ENCODE measurements at regions not wholly inside any gene's neighbourhood (a gene's known extent, or its start where the extent isn't known, plus 50 kb on each side); places are given as distances from the start of the nearest gene placed in this dataset.
A peak's percentile ranks its signal among the peaks of the same experiment; 100 is the strongest.

GRCh38 chr10:108180878-108181277 lies 1016.4 kb upstream of the SORCS1 start:
- peak; percentile 5 for DNase-seq (ENCODE audit: low read depth)
- no peak for TF ChIP-seq CTCF (conservative IDR thresholded peaks at IDR 0.05; ENCODE audit: low read depth, low read length)
- H3K4me3 ChIP-seq (ENCODE audit: low read depth, low read length) = no peak overlapping the region

GRCh38 chr10:108169846-108170245 lies 1005.3 kb upstream of the SORCS1 start:
- no peak overlapping the region for H3K4me3 ChIP-seq (ENCODE audit: low read depth, low read length)
- DNase-seq (ENCODE audit: low read depth) = no peak
- no peak for TF ChIP-seq CTCF (conservative IDR thresholded peaks at IDR 0.05; ENCODE audit: low read depth, low read length)

DNA sequence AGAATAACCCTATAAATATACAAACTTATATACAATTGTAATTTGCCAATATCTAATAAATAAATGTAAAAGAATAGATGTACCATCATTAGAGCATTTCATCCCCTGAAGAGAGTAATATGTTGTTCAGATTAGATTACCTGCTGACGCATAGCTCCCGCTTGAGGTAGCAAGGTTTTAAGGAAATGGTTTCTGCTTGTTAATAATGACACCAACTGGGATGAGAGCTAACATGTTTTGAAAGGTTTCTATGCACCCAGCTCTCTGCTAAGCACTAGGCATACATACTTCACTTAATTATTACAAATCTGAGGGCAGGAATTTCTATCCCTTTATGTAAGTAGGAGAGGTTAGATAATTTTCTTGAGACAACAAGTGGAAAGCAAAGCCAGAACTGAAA lies 1003.3 kb upstream of the SORCS1 start:
- TF ChIP-seq CTCF (conservative IDR thresholded peaks at IDR 0.05; ENCODE audit: low read depth, low read length) = no peak
- DNase-seq (ENCODE audit: low read depth) = no peak

GRCh38 chr10:108166401-108166800 lies 1001.9 kb upstream of the SORCS1 start:
- TF ChIP-seq CTCF (conservative IDR thresholded peaks at IDR 0.05; ENCODE audit: low read depth, low read length) = no peak

More for the DNA sequence above, 1003.3 kb upstream of the SORCS1 start:
- H3K4me3 ChIP-seq (ENCODE audit: low read depth, low read length) = no peak overlapping the region

GRCh38 chr10:108147346-108147745 lies 982.8 kb upstream of the SORCS1 start:
- DNase-seq (ENCODE audit: low read depth) = no peak
- no peak overlapping the region for H3K4me3 ChIP-seq (ENCODE audit: low read depth, low read length)
- TF ChIP-seq CTCF (conservative IDR thresholded peaks at IDR 0.05; ENCODE audit: low read depth, low read length) = no peak

More at GRCh38 chr10:108166401-108166800, 1001.9 kb upstream of the SORCS1 start:
- no peak overlapping the region for H3K4me3 ChIP-seq (ENCODE audit: low read depth, low read length)
- DNase-seq (ENCODE audit: low read depth) = no peak

DNA sequence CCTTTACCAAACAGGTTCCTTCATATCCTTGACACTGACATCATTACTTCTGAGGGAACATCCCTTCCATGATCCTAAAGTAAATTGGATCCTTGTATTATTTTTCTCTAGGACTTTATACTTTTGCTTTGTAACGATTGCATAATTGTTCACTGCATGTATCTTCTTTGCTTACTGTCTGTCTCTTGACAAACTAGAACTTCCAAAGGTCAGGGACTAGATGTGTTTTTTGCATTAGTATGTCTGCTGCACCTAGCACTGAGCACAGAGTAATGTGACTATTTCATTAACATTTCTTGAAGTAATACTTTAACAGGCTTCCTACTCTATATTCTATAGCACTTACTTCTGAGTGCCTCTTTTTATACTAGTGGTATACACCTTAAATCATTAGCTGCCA lies 976.6 kb upstream of the SORCS1 start:
- no peak overlapping the region for H3K4me3 ChIP-seq (ENCODE audit: low read depth, low read length)
- no peak for TF ChIP-seq CTCF (conservative IDR thresholded peaks at IDR 0.05; ENCODE audit: low read depth, low read length)
- DNase-seq (ENCODE audit: low read depth) = no peak

GRCh38 chr10:108132303-108132702 lies 967.8 kb upstream of the SORCS1 start:
- no peak for DNase-seq (ENCODE audit: low read depth)
- TF ChIP-seq CTCF (conservative IDR thresholded peaks at IDR 0.05; ENCODE audit: low read depth, low read length) = no peak
- no peak overlapping the region for H3K4me3 ChIP-seq (ENCODE audit: low read depth, low read length)
